NCI-H774 (cell line): ENCODE measurements at regions not wholly inside any gene's neighbourhood (a gene's known extent, or its start where the extent isn't known, plus 50 kb on each side); places are given as distances from the start of the nearest gene placed in this dataset.
"Not testable (repeated sequence)": the region's sequence is repeated elsewhere in the genome, so short reads cannot be mapped to it uniquely, and the experiment has no call there.

Experiments used
- DNase-seq: peaks from one replicate; lab custom pipeline; 2025; lab: John Stamatoyannopoulos, UW

DNA sequence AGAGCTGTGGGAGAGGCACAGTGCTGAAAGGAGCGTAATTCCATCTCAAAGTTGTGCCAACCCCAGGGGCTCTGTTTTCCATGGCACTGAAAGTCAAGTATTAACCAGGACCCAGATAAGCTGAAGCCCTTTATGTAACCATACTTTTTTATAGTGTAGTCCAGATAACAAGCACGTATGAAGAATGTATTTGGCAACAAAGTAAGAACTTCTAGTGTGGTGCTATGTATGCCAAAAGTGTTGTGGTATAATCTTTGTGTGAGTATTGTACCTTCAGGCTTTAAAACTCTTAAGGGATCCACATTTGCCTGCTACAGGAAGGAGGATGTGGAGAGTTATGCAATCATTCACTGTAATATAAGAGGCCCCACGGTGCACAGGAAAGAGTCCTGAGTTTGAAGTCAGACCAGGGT is 129.4 kb downstream of the IBTK start:
- no peak for DNase-seq

DNA sequence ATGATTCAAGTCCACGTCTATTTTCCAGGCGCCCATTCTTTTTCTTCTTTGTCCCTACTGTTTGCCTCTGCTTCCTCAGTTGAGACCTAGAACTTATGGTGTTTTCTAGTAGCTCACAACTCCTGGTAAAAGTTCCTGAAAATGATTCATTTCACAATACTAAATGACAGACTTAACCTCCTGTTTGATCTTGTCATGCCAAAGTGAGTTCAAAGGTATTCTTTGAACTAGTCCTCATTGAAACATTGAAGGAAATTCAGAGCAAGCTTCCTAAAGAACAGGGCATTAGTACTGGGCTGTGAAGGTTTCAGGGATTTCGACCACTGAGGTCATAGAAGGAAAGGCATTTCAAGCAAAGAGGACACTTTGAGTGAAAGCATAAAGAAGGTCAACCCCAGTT is 132.8 kb downstream of the IBTK start:
- DNase-seq: no peak

DNA sequence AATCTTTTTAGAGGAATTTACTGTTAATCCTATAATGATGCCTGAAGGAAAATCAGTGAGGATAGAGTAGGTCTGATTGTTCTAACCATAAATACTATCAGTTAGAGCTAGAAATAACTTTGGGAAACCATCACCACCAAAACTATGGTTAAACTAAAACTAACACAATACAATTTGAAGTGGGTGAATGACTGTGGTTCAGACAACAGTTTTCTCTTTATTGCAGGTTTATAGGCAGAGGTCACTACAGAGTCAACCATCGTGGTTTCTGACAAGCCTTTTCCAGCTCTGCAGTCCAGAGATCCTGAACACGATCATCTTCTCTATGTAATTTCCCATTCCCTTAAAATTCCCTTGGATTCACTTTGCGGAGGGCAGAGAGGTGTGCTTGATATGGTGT is 134.3 kb downstream of the IBTK start:
- no peak for DNase-seq

DNA sequence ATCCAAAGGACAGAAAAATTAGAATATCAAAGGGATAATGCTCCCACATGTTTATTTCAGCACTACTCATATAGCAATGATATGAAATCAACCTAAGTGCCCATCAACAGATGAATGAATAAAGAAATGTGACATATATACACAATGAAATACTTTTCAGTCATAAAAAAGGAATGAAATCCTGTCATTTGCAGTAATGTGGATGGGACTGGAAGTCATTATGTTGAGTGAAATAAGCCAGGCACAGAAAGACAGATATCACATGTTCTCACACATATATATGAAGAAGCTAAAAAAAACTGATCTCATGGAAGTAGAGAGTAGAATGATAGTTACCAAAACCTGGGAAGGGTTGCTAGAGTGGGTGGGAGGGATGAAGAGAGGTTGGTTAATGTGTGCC is 135.7 kb downstream of the IBTK start:
- DNase-seq: no peak

DNA sequence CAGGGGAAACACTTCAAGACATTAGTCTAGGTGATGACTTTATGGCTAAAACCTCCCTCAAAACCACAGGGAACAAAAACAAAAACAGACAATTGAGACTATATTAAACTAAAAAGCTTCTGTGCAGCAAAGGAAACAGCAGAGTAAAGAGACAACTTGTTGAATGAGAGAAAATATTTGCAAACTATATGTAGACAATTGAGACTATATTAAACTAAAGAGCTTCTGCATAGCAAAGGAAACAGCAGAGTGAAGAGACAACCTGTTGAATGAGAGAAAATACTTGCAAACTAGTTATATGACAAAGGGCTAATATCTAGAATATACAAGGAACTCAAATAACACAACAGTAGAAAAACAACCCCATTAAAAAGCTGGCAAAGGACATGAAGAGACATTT is 136.4 kb downstream of the IBTK start:
- no peak for DNase-seq

DNA sequence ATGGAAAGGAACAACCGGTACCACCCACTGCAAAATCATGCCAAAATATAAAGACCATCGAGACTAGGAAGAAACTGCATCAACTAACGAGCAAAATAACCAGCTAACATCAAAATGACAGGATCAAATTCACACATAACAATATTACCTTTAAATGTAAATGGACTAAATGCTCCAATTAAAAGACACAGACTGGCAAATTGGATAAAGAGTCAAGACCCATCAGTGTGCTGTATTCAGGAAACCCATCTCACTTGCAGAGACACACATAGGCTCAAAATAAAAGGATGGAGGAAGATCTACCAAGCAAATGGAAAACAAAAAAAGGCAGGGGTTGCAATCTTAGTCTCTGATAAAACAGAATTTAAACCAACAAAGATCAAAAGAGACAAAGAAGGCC is 144.4 kb downstream of the IBTK start:
- not testable (repeated sequence) for DNase-seq

DNA sequence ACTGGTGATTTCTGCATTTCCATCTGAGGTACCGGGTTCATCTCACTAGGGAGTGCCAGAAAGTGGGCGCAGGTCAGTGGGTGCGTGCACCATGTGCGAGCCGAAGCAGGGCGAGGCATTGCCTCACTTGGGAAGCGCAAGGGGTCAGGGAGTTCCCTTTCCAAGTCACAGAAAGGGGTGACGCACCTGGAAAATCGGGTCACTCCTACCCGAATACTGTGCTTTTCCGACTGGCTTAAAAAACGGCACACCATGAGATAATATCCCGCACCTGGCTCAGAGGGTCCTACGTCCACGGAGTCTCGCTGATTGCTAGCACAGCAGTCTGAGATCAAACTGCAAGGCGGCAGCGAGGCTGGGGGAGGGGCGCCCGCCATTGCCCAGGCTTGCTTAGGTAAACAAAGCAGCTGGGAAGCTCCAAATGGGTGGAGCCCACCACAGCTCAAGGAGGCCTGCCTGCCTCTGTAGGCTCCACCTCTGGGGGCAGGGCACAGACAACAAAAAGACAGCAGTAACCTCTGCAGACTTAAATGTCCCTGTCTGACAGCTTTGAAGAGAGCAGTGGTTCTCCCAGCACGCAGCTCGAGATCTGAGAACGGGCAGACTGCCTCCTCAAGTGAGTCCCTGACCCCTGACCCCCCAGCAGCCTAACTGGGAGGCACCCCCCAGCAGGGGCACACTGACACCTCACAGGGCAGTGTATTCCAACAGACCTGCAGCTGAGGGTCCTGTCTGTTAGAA is 146.0 kb downstream of the IBTK start:
- not testable (repeated sequence) for DNase-seq

DNA sequence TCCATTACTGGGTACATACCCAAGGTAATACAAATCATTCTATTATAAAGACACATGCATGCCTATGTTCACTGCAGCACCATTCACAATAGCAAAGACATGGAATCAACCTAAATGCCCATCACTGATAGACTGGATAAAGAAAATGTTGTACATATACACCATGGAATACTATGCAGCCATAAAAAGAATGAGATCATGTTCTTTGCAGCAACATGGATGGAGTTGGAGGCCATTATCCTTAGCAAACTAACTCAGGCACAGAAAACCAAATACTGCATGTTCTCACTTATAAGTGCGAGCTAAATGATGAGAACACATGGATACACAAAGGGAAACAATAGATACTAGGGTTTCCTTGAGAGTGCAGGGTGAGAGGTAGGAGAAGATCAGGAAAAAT is 146.8 kb downstream of the IBTK start:
- DNase-seq: not testable (repeated sequence)

DNA sequence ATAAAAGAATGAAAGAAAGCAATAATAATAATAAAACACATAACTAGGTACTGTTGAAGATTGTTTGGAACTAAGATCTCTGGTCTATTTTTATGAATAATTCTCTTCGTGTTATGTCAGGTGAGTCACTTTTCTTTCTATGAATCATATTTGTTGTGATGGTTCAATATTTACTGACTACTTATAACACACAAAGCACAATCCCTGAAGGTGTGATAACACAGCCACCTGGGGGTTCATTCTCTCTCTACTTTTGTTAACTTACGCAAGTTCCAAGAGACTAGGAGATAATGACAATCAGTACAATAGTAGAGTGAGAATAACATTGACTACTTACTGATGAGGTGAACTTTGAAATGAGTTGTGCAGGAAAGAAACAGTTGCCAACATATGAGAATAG is 149.9 kb downstream of the IBTK start:
- no peak for DNase-seq

DNA sequence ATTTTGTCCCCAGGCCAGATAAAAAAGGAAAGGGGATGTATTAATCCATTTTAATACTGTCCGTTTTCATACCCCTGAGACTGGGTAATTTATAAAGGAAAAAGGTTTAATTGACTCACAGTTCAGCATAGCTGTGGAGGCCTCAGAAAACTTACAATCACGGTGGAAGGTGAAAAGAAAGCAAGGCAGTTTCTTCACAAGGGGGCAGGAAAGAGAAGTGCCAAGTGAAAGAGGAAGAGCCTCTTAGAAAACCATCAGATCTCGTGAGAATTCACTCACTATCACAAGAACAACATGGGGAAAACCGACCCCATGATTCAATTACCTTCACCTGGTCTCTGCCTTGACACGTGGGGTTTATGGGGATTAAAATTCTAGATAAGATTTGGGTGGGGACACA is 152.5 kb downstream of the IBTK start:
- DNase-seq: no peak

DNA sequence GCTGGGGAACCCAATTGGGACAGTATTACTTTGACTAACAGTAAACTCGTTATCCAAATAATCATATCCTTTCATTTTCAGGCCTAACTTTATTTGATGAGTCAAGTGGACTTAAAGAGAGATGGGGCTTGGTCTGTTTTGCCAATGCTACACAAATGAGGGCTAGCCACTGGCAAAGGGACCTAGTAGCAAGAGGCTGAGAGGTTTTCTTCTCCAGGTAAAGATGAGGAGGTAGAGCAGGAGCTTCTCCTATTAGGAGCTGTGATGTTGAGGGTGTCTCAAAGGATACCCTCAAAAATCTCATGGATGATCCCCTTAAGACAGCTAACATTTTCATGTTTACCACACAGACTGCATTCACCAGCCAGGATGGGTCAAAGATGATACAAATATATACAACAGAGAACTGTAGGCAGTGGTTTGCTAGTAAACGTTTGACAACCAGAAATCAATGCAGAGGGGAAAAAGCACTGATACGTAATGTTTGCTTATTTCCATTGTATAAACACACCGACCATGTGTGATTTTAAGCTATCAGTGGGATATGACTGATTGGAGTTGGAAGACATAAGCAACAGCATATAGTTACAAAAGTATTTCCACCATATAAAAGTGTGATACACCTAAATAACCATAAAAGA is 153.3 kb downstream of the IBTK start:
- DNase-seq: no peak

DNA sequence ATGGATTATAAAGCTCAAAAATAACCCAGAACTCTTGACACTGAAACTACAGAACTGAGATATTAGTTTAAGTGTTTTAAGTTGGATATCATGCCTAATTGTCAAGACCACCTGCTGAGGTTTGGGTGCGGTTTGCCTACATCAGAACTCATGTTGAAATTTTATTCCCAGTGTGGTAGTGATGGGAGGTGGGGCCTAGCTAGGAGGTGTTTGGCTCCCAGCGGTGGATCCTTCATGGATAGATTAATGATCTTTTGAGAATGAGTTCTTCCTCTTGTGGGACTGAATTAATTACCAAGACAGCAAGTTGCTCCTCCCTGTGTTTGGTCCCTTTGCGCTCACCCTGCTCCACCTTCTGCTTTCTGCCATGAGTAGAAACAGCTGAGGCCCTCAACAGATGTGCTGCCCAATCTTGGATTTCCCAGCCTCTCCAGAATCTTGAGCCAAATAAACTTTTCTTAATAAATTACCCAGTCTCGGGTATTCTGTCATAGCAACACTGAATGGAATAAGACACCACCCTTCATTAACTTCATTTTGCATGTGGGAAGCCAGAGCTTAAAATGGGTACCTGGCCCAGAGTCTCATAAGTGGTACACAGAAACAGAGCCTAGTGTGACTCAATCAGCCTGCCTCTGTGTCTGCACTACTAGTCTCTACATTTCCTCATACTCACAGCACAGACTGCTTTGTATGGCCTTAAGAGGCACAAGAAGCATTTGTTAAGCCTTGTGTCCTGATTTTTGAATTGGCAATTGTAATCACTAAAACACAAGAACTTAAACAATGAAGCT is 158.4 kb downstream of the IBTK start:
- no peak for DNase-seq

DNA sequence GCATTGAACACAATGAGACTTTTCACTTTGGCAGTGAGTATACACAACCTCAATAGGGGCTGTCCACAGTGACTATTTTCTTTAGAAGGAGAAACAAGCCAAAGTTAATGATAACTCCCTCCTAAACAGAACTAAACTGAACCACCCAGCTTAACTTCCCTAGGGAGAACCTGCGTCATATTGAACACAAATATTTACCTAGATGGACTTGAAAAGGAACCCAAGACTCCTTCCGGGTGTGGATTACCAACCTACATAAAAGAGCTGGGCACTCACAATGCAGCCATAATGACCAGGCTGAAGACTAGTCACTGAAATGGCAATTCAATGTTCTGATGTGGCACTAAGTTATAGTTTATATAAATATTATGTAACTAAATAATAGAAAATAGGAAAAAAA is 160.6 kb downstream of the IBTK start:
- no peak for DNase-seq

DNA sequence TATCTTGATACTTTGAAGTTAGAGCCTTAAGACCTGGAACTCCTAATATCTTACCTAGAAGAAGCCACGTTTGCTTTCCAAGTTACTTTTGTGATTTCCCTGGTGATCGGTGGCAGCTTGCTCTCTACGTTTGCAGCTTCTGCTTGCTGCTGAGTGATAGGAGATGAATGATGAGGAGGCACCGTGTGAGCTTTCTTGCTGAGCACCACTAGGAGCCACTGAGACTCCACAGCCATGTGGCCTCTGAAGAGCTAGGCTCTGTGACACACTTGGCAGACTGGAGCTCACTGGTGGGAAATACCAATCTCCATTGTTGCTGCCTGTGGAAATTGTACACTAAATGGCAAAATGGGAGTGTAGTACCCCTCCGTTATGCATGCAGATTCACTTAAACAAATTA is 161.8 kb downstream of the IBTK start:
- no peak for DNase-seq

DNA sequence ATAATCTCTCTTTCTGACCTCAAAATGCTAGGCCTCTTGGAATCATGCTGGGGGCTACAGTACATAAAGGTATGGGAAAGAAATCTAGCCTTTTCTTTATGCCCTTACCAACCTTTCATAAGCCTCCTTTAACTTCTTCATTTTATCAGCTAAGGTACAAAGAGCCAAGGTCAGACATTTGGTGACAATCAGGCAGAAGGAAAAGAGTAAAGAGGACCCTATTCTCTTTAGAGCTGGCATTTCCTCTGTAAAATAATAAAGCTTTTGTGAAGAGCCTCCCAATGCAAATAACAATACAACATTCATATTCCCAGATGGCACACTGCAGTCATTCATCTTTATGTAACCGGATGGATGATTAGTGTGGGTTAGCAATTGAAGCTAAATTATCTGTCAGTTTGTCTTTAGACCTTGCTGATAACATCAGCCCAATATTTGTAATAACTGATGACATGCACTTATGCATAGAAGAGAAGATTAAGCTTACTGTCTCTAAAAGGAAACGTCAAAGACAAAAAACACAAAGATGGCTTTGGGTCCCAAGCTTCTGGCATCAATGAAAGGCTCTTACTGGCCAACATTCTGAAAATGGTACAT is 163.1 kb downstream of the IBTK start:
- DNase-seq: no peak

DNA sequence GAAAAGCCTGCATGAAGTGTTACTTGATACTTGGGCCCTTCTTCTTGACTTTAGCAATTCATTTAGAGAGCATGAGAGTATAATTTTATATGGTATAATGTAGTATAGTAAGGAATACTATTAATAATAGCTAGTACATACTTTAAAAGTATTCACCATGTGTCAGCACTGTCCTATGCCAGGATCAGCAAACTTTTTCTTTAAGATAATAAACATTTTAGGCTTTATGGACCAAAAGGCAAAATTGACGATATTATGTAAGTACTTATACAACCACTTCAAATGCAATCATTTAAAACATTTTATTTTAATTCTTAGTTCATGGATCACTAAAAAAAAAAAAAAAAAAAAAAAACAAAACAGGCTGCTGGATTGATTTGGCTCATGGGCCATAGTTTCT is 163.9 kb downstream of the IBTK start:
- DNase-seq: no peak

DNA sequence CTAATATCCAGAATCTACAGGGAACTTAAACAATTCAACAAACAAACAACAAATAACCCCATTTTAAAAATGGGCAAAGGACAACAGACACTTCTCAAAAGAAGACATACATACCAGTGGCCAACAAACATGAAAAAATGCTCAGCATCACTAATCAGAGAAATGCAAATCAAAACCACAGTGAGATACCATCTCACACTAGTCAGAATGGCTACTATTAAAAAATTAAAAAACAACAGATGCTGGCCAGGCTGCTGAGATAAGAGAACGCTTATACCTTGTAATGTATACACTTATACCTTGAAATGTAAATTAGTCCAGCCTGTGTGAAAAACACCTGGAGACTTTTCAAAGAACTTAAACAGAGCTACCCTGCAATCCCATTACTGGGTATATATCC is 166.8 kb downstream of the IBTK start:
- no peak for DNase-seq

DNA sequence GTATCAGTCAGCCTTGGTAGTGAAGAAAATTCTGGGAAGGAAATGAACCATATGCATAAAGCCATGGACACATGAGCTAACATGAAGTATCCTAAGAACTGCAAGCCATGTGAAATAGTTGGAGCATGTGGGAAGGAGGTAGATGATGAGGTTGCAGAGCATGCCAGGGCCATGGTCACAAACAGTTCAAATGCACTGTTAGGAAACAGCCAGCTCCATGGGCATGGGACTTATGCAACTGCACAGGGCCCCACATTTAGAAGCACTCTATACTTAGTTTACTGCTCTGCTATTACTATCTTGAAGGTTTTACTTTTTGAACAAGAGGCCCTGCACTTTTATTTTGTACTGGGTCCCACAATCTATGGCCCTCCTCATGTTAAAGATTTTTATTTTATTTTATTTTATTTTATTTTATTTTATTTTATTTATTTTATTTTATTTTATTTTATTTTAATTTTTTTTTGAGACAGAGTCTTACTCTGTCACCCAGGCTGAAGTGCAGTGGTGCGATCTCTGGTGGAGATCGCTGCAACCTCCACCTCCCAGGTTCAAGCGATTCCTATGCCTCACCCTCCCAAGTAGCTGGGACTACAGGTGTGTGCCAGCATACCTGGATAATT is 169.1 kb downstream of the IBTK start:
- no peak for DNase-seq

DNA sequence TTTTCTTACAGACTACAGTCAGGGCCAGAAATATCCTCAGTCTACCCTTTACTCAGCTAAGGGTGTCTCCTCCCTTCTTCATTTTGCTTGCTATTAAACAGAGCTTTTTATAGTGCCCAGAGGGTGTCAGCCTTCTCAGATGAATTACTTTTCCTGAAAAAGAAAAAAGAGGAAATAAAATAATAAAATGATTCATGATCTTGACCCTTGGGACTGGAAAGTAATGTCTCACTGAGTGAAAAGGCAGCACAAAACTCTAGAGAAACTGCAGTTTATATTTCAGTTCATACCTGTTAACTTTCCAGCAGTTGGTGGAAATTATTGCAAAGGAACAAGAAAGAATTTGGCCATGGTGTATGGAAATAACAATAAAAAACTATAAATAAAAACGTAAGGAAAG is 170.6 kb downstream of the IBTK start:
- no peak for DNase-seq

DNA sequence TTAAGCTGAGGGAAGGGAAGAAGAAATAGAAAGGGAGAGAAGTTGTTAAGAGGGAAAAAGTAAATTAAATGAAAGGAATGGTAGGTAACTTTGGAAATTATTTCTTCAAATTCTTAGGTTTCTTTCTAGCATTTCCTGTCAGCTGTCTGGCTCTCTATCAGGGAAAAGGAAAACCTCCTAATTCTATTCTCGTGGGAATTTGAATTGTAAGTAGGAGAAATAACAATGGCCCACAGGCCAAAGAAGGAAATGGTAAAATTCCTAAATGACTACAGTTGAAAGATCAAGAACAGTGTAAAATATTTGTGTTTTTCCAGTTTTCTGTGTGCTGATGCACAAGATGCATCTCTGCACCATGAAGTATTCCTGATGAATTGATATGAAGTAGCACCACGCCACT is 173.0 kb downstream of the IBTK start:
- DNase-seq: no peak

DNA sequence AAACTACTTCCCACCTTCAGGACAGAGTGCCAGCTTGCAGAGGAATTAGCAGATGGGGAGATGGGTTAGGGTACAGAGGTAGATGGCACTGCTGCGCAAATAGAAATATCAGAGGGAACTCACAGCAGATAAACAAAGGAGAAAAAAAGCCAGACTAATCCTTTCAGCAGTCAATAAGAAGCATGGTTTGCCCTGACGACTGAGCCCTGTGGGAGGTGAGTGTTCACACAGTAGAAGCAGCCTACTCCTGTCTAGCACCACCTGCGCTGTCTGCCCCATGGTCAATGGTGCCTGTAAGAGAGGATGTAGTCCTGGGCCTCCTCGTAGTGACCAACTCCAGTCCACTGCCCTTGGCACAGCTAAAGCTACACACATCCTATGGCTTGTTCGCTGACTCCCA is 174.1 kb downstream of the IBTK start:
- DNase-seq: peak; percentile 78

DNA sequence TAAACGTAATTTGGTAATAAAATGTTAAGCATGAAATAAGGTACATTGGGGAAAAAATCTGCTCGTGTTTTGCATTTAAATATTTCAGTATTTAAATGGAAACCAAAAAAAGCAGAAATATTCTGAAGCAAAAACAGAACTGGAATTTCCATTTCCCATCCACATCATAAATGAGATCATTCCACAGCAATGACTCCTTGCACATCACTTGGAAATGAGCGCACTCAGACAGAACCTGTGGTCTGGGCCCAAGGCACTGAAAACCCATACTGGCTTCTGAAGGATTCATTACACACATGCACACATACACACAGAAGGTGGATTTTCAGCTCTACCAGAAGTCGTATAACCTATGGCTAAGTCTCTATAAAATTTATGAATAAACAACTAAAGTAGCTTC is 174.8 kb downstream of the IBTK start:
- DNase-seq: peak; percentile 53
